Esophagus (tissue), 2 donors: ENCODE measurements at regions not wholly inside any gene's neighbourhood (a gene's known extent, or its start where the extent isn't known, plus 50 kb on each side); places are given as distances from the start of the nearest gene placed in this dataset.
"Not testable (repeated sequence)": the region's sequence is repeated elsewhere in the genome, so short reads cannot be mapped to it uniquely, and the experiment has no call there.

Experiments used
- H3K27ac ChIP-seq, 2 donors: one replicate each; pipeline ENCODE4 v1.5.1; 2013; ENCODE audit warnings: low read depth in 2 of 2, mild to moderate bottlenecking in 2 of 2, inconsistent platforms in 1 of 2, low read length in 1 of 2, moderate library complexity in 1 of 2
- H3K27me3 ChIP-seq, 2 donors: one replicate each; pipeline ENCODE4 v1.6.1; 2013; ENCODE audit warnings: low read length in 2 of 2, control low read depth in 1 of 2, mild to moderate bottlenecking in 1 of 2; ENCODE audit not compliant: insufficient read depth in 2 of 2, control insufficient read depth in 1 of 2
- H3K36me3 ChIP-seq, 2 donors: one replicate each; pipeline ENCODE4 v1.6.1; 2013; ENCODE audit warnings: low read length in 1 of 2; ENCODE audit not compliant: control insufficient read depth in 2 of 2, insufficient read depth in 2 of 2
- H3K4me1 ChIP-seq, 2 donors: one replicate each; pipeline ENCODE4 v1.6.1; 2013; ENCODE audit warnings: low read length in 1 of 2; ENCODE audit not compliant: control insufficient read depth in 2 of 2, insufficient read depth in 2 of 2
- H3K4me3 ChIP-seq, 2 donors: one replicate each; pipeline ENCODE4 v1.5.1; 2013; ENCODE audit warnings: low read length in 2 of 2, mild to moderate bottlenecking in 2 of 2, low read depth in 1 of 2, moderate library complexity in 1 of 2
- H3K9me3 ChIP-seq, 2 donors: one replicate each; pipeline ENCODE4 v1.6.1; 2013; ENCODE audit warnings: mild to moderate bottlenecking in 2 of 2, low read depth in 1 of 2, low read length in 1 of 2, moderate library complexity in 1 of 2; ENCODE audit not compliant: control insufficient read depth in 2 of 2, insufficient read depth in 1 of 2
- WGBS, 2 donors: extraction: QIAGEN DNeasy Blood & Tissue Kit; methylation state at CpG; one replicate each; pipeline ENCODE4 v1.1.7; 2013; 5-methylcytosine and 5-hydroxymethylcytosine counted together
- donor health status: healthy with polysubstance abuse.
- donor health status: Bipolar disorder and iron deficiency.

- WGBS, 2 donors: 82 to 85% methylated on average over 7 of the region's 7 CpGs
- H3K27me3 ChIP-seq: no peaks in the 10 kb centered on the region
- H3K27ac ChIP-seq: no peak overlapping the region
- H3K9me3 ChIP-seq: no peaks in the 10 kb centered on the region
- no peaks in the 10 kb centered on the region for H3K36me3 ChIP-seq
- no peaks in the 10 kb centered on the region for H3K4me1 ChIP-seq
- H3K4me3 ChIP-seq: no peak overlapping the region
Measured at GRCh38 chr6:56814802-56815201, 140.1 kb upstream of the BEND6 start.

- H3K9me3 ChIP-seq: no peaks in the 10 kb centered on the region
- 61 to 65% methylated on average over 3 of the region's 3 CpGs for WGBS, 2 donors
- H3K4me1 ChIP-seq: no peaks in the 10 kb centered on the region
- no peaks in the 10 kb centered on the region for H3K27me3 ChIP-seq
- H3K27ac ChIP-seq: no peak overlapping the region
- no peak overlapping the region for H3K4me3 ChIP-seq
- no peaks in the 10 kb centered on the region for H3K36me3 ChIP-seq
Measured at GRCh38 chr6:56814308-56814707, 140.6 kb upstream of the BEND6 start.

GRCh38 chr6:56812851-56813250 is 142.1 kb upstream of the BEND6 start:
- WGBS, 2 donors: 50 to 70% methylated on average over 1 of the region's 3 CpGs
- H3K4me1 ChIP-seq, H3K27me3 ChIP-seq, H3K27ac ChIP-seq, H3K36me3 ChIP-seq, H3K9me3 ChIP-seq, H3K4me3 ChIP-seq: not testable (repeated sequence)

GRCh38 chr6:56808871-56809359 is 146.0 kb upstream of the BEND6 start:
- H3K9me3 ChIP-seq: no peaks in the 10 kb centered on the region
- no peak overlapping the region for H3K27ac ChIP-seq
- H3K4me3 ChIP-seq: no peak overlapping the region
- WGBS, 2 donors: 77 to 85% methylated on average over 3 of the region's 3 CpGs
- no peaks in the 10 kb centered on the region for H3K27me3 ChIP-seq
- no peaks in the 10 kb centered on the region for H3K36me3 ChIP-seq
- H3K4me1 ChIP-seq: no peaks in the 10 kb centered on the region

- 57 to 65% methylated on average over 4 of the region's 4 CpGs for WGBS, 2 donors
- H3K4me3 ChIP-seq: no peak overlapping the region
- no peaks in the 10 kb centered on the region for H3K9me3 ChIP-seq
- no peaks in the 10 kb centered on the region for H3K4me1 ChIP-seq
- no peaks in the 10 kb centered on the region for H3K36me3 ChIP-seq
- no peak overlapping the region for H3K27ac ChIP-seq
- no peaks in the 10 kb centered on the region for H3K27me3 ChIP-seq
Measured at GRCh38 chr6:56807989-56808337, 146.9 kb upstream of the BEND6 start.

- no peak overlapping the region for H3K27ac ChIP-seq
- H3K27me3 ChIP-seq: no peaks in the 10 kb centered on the region
- no peaks in the 10 kb centered on the region for H3K9me3 ChIP-seq
- no peaks in the 10 kb centered on the region for H3K36me3 ChIP-seq
- no peaks in the 10 kb centered on the region for H3K4me1 ChIP-seq
- H3K4me3 ChIP-seq: no peak overlapping the region
- 92% methylated on average over 4 of the region's 4 CpGs for WGBS, 2 donors
Measured at GRCh38 chr6:56807326-56807988, 147.4 kb upstream of the BEND6 start.

GRCh38 chr6:56806368-56806767 is 148.5 kb upstream of the BEND6 start:
- 75 to 76% methylated on average over 1 of the region's 1 CpG for WGBS, 2 donors
- no peaks in the 10 kb centered on the region for H3K4me1 ChIP-seq
- no peak overlapping the region for H3K4me3 ChIP-seq
- no peaks in the 10 kb centered on the region for H3K36me3 ChIP-seq
- no peaks in the 10 kb centered on the region for H3K9me3 ChIP-seq
- no peaks in the 10 kb centered on the region for H3K27me3 ChIP-seq
- no peak overlapping the region for H3K27ac ChIP-seq

- Histone ChIP-seq H3K27ac (no peak overlapping the region), H3K36me3 (no peaks in the 10 kb centered on the region), H3K9me3 (no peaks in the 10 kb centered on the region), H3K4me1 (no peaks in the 10 kb centered on the region), H3K4me3 (no peak overlapping the region), H3K27me3 (no peaks in the 10 kb centered on the region)
- 7 to 34% methylated on average over 1 of the region's 1 CpG for WGBS, 2 donors
Measured at GRCh38 chr6:56804996-56805395, 149.9 kb upstream of the BEND6 start.

- no peaks in the 10 kb centered on the region for H3K27me3 ChIP-seq
- H3K4me3 ChIP-seq: no peak overlapping the region
- WGBS, 2 donors: 70 to 76% methylated on average over 2 of the region's 2 CpGs
- H3K27ac ChIP-seq: no peak overlapping the region
- H3K4me1 ChIP-seq: no peaks in the 10 kb centered on the region
- no peaks in the 10 kb centered on the region for H3K36me3 ChIP-seq
- no peaks in the 10 kb centered on the region for H3K9me3 ChIP-seq
Measured at GRCh38 chr6:56803594-56803993, 151.3 kb upstream of the BEND6 start.

GRCh38 chr6:56802584-56802983 is 152.3 kb upstream of the BEND6 start:
- no peak overlapping the region for H3K27ac ChIP-seq
- no peaks in the 10 kb centered on the region for H3K4me1 ChIP-seq
- H3K36me3 ChIP-seq: no peaks in the 10 kb centered on the region
- H3K9me3 ChIP-seq: no peaks in the 10 kb centered on the region
- H3K4me3 ChIP-seq: no peak overlapping the region
- WGBS, 2 donors: 37 to 38% methylated on average over 2 of the region's 2 CpGs
- no peaks in the 10 kb centered on the region for H3K27me3 ChIP-seq
